HG03060 (cell line): ENCODE measurements at regions not wholly inside any gene's neighbourhood (a gene's known extent, or its start where the extent isn't known, plus 50 kb on each side); places are given as distances from the start of the nearest gene placed in this dataset.

ENCODE experiments used
- ATAC-seq: cut with Tn5 transposase; IDR thresholded peaks from one replicate; pipeline ENCODE4 v1.9.1; 2021; ENCODE audit warnings: low read depth, moderate number of reproducible peaks; ENCODE audit not compliant: unreplicated experiment

DNA sequence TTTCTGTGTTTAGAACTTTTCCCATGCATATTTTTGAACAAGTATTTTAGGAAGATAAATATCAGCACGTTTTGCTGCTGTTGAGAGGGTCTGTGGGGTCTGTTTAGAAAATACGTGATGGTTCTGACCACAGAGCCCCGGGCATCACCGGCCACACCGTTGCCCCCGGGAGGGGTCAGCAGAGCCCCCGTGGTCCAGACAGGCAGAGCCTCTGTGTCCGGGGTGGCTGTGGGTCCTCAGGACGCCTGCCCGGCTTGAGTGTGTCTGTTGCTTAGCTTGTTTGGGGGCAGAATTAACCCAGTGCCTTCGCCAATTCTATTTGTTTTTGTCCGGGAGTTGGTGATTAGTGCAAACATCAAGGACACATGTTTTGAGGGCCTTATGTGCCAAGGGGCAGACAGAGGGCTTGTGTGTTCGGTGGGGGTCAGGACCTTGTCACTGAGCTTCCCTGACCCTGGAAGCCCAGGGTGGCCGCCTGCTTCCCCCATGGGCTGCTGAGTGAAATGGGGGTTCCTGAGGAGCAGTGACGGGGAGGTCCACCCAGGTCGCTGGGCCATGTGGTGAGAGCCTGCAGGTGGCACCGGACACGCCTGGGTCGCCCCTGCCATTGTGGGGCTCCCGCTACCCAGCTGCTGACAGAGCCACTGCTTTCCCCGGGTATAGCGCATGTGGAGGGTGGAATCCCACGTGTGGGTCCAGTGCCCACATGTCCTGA lies 122.2 kb downstream of the SIK1 start:
- no peak for ATAC-seq

GRCh38 chr21:43304206-43304605 lies 122.7 kb downstream of the SIK1 start:
- ATAC-seq: no peak

GRCh38 chr21:43303275-43304178 lies 123.4 kb downstream of the SIK1 start:
- no peak for ATAC-seq

GRCh38 chr21:43302769-43303168 lies 124.2 kb downstream of the SIK1 start:
- ATAC-seq: no peak

DNA sequence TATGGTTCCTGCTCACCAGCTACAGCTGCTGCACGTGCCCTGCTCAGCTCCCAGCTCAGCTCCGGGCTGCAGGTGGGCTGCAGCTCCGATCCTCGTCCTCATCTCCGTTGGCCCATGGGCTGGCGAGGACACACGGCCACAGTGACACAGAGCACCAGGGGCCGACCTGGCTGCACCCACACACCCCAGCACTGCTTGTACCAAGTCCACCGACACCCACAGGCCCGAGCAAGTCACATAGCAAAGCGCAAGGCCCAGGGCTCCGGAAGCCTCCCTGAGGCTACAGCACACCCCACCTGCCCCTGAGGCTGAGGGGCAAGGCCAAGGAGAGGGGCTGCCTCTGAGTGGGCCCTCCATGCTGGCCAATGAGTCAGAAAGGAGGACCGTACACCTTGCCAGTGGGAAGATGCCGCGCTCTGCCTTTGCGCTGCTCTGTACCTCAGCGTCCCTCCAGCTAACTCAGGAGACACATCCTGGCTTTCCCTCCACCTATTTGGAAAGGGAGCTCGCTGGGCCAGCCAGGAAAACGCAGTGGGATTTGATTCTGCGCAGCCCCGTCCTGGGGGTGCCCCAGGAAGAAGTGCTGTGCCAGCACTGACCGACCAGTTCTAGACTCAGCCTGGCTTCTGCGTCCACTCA lies 124.8 kb downstream of the SIK1 start:
- no peak for ATAC-seq

DNA sequence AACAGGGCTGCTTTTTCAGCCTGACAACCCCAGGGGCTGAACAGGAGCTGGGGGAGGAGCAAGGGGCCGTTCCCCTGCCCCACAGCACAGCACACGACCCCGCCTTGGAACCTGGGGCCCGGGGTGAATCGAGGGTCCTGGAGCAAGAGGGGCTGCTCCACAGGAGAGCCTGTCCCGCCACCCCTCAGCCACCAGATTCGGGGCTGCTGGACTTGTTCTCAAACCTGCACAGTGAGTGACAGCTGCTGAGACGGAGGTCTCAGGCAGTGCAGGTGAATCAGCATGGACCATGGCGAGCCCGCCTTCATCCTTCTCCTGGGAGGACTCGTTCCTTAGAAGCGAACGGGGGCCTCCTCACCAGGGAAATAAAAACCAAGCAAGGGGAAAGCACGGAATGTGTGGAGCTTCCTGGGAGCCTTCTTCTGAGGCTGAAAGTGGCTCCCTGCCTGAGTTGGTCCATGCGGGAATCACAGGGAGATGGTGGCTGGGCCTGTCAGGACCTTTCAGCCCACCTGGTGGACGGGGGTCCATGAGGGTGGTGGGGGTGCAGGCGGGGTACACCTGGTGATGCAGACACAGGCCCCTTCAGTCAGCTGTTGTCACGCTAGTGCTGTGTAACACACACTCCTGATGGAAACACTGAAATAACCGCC lies 125.4 kb downstream of the SIK1 start:
- no peak for ATAC-seq

DNA sequence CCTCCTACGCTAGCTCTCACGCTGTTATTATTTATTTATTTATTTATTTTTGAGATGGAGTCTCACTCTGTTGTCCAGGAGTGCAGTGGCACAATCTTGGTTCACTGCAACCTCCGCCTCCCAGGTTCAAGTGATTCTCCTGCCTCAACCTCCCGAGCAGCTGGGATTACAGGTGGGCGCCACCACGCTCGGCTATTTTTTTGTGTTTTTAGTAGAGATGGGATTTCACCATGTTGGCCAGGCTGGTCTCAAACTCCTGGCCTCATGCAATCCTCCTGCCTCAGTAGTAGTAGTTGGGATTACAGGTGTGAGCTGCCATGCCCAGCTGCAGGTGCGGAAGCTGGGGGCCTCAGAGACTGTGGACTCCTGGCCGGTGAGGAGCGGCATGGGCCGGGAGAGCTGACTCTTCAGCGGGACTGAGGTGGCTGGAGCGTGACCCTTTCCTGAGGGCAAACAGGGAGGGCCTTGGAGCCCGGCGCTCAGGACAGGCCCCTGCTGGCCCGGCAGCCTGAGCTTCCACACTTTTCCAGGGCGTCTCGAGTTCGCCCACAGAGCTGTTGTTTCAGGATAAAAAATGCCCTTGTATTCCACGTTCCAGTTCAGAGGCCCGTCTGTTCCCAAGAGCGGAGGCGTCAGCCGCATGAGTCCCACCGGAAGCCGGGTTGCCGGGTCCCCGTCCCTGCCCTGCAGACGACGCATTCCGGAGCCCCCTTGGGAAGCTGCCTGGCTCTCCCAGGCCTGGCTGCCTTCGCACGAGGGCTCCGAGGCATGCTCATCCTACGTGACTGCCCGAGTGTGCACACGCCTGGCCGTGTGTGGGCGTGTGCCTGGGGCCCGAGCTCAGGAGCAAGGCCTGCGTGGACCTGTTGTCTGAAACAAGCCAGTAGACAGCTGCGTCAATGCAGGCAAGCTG lies 126.2 kb downstream of the SIK1 start:
- ATAC-seq: no peak

DNA sequence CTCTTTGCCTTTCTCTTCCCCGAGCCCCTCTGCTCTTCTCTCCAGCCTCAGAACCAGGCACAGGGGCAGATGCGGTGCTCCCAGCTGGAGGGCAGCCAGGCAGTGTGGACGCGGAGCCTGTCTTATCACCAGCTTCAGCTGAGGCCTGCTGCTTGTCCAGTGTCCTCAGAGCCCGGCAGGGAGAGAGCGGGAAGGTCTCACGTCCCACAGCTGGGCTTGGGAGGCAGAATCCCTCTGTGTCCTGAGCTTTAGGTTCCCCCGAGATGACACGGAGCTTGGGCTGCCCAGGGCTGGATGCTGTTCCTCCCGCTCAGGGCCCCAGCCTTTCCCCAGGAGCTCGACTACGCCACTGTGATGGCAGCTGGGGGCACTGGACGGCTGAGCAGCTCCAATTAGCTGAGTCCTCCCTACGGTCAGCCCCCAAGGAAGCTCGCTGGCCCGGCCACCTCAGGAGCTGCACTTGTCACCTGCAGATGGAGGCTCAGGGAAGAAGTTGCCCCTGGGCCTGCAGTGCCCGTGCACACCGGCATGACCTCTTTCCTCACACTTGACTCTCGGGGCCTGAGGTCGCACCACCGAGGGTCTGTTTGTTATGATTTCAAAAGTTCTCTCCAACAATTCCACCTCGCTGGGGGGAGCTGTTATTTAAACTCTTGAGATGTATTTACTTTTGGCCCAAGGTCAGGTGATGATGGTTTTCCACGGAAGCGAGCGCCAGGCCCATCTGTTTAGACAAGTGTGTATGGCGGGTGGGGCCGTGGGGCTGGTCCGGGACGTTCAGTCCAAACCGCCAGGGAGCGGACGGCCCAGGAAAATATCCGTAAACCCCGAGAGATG lies 127.3 kb downstream of the SIK1 start:
- no peak for ATAC-seq

DNA sequence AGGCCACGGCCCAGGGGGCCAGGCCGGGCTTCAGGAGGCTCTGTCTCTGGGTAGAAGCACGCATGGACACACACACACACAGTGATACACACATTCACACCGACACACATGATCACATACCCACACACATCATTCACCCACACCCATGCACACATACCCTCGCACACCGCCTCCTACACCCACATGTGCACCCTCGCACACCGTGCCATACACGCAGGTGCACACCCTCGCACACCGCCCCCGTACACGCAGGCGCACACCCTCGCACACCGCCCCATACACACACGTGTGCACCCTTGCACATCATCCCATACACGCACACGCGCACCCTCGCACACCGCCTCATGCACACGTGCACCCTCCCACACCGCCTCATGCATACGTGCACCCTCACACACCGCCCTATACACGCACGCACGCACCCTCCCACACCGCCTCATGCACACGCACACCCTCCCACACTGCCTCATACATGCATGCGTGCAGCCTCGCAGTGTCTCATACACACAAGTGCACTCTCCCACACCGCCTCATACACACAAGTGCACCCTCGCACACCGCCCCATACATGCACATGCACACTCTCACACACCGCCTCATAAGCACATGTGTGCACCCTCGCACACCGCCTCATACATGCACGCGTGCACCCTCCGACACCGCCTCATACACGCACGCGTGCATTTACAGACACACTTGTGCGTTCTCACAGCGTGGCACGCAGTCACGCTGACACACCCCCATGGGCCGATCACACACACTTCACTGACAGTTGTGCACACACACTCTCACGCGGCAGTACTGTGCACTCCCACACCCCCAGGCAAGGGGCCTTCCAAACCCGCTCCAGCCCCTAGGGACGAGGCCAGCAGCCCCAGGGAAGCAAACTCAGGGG lies 128.1 kb downstream of the SIK1 start:
- no peak for ATAC-seq

GRCh38 chr21:43297989-43298388 lies 128.9 kb downstream of the SIK1 start:
- no peak for ATAC-seq

GRCh38 chr21:43297391-43297981 lies 128.7 kb downstream of the CRYAA start:
- ATAC-seq: no peak

DNA sequence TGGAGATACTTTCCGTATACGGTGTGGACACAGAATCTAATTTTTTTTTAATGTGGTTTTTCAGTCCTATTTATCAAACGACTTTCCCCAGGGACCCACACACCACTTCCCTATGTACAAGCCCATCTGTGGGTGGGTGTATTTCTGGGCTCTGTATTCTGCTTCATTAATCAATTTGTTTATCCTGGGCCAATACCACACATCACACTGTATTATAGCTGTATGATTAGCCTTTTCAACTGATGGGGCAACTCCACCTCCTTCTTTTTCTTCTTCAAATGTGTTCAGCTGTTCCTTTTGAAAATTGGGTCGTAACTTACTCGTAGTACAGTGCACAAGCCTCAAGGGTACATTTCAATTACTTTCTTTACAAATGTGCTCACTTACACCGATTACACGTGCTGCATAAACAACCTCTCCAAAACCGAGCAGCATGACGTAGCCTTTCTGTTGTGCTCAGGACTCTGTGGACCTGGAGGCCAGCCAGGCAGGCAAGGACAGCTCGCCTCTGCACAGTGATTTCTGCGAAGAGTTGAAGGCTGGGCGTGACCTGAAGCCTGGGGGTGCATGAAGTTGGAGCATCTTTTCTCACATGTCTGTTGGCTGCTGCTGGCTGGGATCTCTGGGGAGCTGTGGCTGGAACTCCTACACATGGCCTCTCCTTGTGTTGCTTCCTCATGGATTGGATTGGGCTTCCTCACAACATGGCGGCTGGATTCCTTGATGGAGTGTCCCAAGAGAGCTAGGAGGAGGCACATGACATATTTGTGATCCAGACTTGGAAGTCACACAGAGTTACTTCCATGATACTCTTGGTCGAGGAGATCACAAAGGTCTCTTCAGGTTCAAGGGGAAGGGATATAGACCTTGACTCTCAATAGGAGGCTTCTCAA lies 126.5 kb downstream of the CRYAA start:
- ATAC-seq: no peak

DNA sequence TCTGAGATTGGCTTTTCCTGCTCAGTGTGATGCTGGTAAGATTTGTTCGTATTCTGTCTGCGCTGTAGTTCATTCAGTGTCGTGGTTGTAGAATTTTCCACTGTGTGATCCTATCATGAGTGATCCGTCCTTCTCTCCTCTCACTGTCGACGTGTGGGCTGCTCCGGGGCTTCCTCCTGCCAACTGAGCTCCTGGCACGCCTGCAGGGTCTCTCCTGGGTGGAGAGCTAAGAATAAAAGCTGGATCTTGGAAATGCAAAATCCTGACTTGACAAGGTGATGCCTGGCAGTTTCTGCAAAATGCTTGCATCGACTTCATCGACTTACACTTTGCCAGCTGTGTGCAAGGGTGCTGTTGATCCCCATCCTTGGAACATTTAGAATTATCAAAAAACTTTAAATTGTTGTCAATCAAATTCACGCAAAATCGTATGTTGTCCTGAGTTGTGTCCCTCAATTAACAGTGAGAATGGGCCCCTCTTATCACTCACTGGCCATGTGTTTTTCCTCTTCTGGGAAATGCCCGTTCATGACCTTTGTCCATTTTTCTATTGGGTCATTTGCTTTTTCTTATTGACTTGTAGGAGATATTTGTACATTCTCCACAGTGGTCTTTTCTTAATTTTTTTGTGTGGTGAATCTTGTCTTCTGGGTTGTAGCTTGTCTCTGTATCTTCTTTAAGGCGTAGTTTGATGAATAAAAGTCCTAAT lies 125.5 kb downstream of the CRYAA start:
- ATAC-seq: no peak

DNA sequence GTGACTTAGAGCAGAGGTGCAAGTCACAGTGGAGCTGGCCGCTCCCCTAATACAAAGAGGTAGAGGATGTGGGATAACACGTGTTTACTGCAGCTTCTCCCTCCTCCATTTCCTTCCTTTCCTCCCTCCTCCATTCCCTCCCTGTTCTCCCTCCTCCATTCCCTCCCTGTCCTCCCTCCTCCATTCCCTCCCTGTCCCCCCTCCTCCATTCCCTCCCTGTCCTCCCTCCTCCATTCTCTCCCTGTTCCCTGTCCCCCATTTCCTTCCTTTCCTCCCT lies 124.0 kb downstream of the CRYAA start:
- no peak for ATAC-seq

GRCh38 chr21:43292041-43292865 lies 123.4 kb downstream of the CRYAA start:
- ATAC-seq: no peak
